Right atrium auricular region (tissue), 2 donors: ENCODE measurements at regions not wholly inside any gene's neighbourhood (a gene's known extent, or its start where the extent isn't known, plus 50 kb on each side); places are given as distances from the start of the nearest gene placed in this dataset.
A peak's percentile ranks its signal among the peaks of the same experiment; 100 is the strongest.

Experiments
- DNase-seq: peaks from one replicate; pipeline ENCODE4 v3.0.0-alpha.2; 2019; ENCODE audit warnings: low spot score
- H3K27ac ChIP-seq, 2 donors: fragments of 200-600 bp; sonication (generic); 1 replicate in 1 of 2; 2 replicates in 1 of 2; pipeline ENCODE4 v1.5.1; 2016 to 2019
- H3K27me3 ChIP-seq, 2 donors: fragments of 200-600 bp; sonication (generic); one replicate each; pipeline versions ENCODE4 v1.5.1 to v1.6.0; 2017 to 2019
- H3K36me3 ChIP-seq: fragments of 200-600 bp; sonication (generic); one replicate; pipeline ENCODE4 v1.5.1; 2016
- H3K4me1 ChIP-seq, 2 donors: fragments of 200-600 bp; sonication (generic); one replicate each; pipeline versions ENCODE4 v1.5.1 to v1.6.0; 2017 to 2019
- H3K4me3 ChIP-seq, 2 donors: fragments of 200-600 bp; sonication (generic); 1 replicate in 1 of 2; 2 replicates in 1 of 2; pipeline ENCODE4 v1.5.1; 2017 to 2019; ENCODE audit warnings: mild to moderate bottlenecking in 1 of 2, moderate library complexity in 1 of 2
- H3K9me3 ChIP-seq, 2 donors: fragments of 200-600 bp; sonication (generic); one replicate each; pipeline ENCODE4 v1.5.1; 2019
- TF ChIP-seq, protein P1 (sequence below), 2 donors: fragments of 200-600 bp; sonication (generic); IDR thresholded peaks; one replicate each; pipeline ENCODE4 v1.5.1; 2019; ENCODE audit warnings: antibody characterized with exemption in 2 of 2

DNA sequence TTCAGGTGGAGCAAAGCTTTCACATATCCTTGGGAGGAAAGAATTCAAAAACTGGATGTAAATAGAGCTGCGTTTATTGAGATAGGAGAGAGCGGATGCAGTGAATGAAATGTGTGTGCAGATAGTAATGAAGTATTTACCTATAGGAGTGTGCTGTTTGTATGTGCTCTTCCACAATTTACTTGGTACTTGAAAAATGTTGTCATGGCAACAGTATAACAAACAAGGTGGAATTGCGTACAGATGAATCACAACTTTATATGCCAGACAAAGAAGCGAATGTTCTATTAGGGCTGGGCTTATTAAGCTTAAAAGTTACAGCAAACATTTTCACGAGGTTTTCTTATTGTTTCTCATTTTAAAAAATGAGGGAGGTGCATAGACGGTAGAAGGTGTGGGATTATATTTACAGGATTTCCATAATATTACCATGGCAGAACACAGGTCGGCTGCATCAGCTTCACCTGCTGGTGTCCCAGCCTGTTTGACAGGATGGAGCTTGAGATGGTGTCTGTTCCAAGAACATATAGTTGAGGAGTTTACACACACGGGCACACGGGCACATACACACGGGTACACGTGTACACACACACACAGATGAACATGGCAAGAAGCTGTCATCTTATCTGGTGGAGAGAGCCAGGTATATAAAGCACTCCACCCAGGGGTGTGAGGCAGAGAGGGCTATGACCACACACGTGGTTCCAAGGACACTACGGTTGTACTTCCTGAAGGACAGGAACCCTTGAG lies 155.7 kb downstream of the RMI1 start:
- no peak for DNase-seq
- no peaks in the 10 kb centered on the region for H3K9me3 ChIP-seq
- no peak overlapping the region for H3K27ac ChIP-seq
- H3K36me3 ChIP-seq = no peaks in the 10 kb centered on the region
- no peaks in the 10 kb centered on the region for H3K27me3 ChIP-seq
- H3K4me3 ChIP-seq = no peak overlapping the region
- TF ChIP-seq, protein P1, sequence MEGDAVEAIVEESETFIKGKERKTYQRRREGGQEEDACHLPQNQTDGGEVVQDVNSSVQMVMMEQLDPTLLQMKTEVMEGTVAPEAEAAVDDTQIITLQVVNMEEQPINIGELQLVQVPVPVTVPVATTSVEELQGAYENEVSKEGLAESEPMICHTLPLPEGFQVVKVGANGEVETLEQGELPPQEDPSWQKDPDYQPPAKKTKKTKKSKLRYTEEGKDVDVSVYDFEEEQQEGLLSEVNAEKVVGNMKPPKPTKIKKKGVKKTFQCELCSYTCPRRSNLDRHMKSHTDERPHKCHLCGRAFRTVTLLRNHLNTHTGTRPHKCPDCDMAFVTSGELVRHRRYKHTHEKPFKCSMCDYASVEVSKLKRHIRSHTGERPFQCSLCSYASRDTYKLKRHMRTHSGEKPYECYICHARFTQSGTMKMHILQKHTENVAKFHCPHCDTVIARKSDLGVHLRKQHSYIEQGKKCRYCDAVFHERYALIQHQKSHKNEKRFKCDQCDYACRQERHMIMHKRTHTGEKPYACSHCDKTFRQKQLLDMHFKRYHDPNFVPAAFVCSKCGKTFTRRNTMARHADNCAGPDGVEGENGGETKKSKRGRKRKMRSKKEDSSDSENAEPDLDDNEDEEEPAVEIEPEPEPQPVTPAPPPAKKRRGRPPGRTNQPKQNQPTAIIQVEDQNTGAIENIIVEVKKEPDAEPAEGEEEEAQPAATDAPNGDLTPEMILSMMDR (IDR thresholded peaks at IDR 0.05) = no peak
- peaks cover 0 to 13% of the 10 kb centered on the region in 2 donors for H3K4me1 ChIP-seq

DNA sequence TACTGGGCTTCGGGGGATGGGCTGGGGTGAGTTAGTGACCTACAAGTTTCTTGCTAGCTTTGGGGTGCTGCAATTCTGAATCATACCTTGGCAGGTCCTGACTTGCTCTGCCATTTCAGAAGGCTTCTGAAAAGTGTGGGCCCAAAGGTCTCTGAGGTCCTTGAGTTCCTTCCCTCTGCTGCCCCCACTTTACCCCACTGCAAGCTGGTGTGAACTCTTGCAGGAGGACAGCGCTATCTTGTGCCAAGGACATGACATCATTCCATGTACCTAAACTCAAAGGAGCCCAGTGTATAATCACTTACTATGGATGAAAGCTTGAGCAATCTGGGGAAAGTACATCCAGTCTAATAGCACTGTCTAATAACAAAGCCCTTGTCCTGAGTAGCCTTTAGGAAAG lies 157.4 kb downstream of the RMI1 start:
- Histone ChIP-seq H3K4me3 (no peak overlapping the region), H3K4me1 (peaks cover 0 to 13% of the 10 kb centered on the region in 2 donors), H3K9me3 (no peaks in the 10 kb centered on the region), H3K27me3 (peaks cover 0 to 7% of the 10 kb centered on the region in 2 donors), H3K27ac (no peak overlapping the region), H3K36me3 (no peaks in the 10 kb centered on the region)
- no peak for DNase-seq
- TF ChIP-seq, protein P1 (IDR thresholded peaks at IDR 0.05) = no peak

DNA sequence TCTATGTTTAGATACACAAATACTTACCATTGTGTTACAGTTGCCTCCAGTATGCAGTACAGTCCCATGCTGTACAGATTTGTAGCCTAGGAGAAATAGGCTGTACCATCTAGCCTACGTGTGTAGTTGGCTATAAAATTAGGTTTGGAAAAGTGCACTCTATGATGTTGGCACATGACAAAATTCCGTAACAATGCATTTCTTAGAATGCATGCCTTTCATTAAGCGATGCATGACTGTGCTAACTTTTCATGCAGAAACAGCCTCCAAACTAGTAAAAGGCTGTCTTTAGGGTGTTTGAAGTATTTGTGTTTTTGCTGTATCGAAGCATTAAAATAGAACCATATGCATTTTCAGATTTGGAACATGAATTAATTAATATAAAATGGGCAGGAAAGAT lies 157.9 kb downstream of the RMI1 start:
- no peaks in the 10 kb centered on the region for H3K9me3 ChIP-seq
- peaks cover 0 to 13% of the 10 kb centered on the region in 2 donors for H3K4me1 ChIP-seq
- no peak for DNase-seq
- TF ChIP-seq, protein P1 (IDR thresholded peaks at IDR 0.05) = no peak
- H3K4me3 ChIP-seq = no peak overlapping the region
- no peak overlapping the region for H3K27ac ChIP-seq
- peaks cover 0 to 7% of the 10 kb centered on the region in 2 donors for H3K27me3 ChIP-seq
- no peaks in the 10 kb centered on the region for H3K36me3 ChIP-seq

DNA sequence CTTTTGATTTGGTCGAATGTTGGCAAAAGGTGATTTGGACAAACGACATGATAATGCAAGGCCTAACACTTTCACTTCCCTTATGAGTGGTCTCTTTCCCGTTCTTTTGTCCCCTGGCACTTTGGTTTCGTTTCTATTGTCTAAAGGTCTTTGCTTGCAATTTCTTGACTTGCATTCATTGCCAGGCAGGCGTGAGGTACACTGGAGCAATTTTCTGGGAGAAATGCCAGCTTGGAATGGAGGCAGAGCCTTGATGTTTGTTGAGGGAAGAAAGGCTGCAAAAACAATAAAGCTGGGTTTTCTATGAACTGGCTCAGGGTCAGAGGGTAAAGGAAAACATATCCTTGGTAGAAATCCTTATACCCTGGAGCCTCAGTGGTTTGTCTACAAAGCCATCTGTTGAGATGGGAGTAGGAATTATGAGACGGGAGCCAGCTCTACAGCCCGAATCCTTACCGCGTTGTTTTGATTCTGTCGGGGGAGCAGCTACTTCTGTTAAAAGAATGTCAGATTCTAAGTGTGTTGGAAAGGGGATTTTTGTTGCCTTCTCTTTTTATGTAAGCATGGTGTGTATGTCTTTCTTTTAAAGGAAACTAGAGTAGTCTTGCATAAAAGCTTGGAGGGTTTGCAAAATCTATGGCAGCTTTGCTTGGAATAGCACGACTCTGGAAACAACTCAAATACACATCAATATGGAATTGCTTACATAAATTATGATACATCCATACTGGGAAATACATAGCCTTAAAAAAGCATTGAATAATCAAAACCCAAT lies 158.9 kb downstream of the RMI1 start:
- TF ChIP-seq, protein P1 (IDR thresholded peaks at IDR 0.05) = no peak
- H3K36me3 ChIP-seq = no peaks in the 10 kb centered on the region
- no peak for DNase-seq
- H3K27me3 ChIP-seq = peaks cover 0 to 7% of the 10 kb centered on the region in 2 donors
- H3K4me1 ChIP-seq = peaks cover 0 to 13% of the 10 kb centered on the region in 2 donors
- H3K9me3 ChIP-seq = no peaks in the 10 kb centered on the region
- no peak overlapping the region for H3K27ac ChIP-seq
- no peak overlapping the region for H3K4me3 ChIP-seq

DNA sequence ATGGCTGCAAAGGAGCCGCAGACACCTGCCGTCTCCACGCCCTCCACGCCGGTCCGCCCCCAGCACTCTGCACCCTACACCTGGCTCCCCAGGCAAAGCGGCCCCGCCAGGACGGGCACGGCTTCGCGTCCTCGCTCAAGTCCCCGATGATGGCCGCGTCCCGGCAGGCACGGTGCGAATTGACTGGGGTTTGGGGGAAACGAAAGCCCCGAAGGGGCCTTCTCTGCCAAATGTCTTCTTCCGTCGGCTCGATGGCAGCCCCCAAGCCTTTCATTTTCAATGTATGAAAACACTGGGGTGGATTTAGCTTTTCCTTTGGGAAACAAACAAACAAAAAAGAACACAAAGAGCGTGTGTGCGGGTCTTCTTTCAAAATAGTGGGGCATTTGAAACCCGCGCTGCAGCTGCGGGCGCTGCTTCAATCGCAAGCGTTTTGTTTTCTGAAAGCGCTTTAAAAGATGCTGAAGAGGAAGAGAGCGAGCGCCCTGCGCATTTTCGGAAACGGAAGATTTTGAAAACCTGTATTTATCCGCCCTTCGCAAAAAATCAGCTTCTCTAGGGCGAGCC lies 160.0 kb downstream of the RMI1 start:
- Histone ChIP-seq H3K27ac (no peak overlapping the region), H3K4me3 (peak overlapping the region; percentile 25 to 44), H3K9me3 (no peaks in the 10 kb centered on the region), H3K4me1 (peaks cover 0 to 13% of the 10 kb centered on the region in 2 donors), H3K27me3 (peaks cover 0 to 7% of the 10 kb centered on the region in 2 donors), H3K36me3 (no peaks in the 10 kb centered on the region)
- TF ChIP-seq, protein P1 (IDR thresholded peaks at IDR 0.05) = no peak
- DNase-seq = no peak
